ENCODE measurements at regions not wholly inside any gene's neighbourhood (a gene's known extent, or its start where the extent isn't known, plus 50 kb on each side); places are given as distances from the start of the nearest gene placed in this dataset.

DNA sequence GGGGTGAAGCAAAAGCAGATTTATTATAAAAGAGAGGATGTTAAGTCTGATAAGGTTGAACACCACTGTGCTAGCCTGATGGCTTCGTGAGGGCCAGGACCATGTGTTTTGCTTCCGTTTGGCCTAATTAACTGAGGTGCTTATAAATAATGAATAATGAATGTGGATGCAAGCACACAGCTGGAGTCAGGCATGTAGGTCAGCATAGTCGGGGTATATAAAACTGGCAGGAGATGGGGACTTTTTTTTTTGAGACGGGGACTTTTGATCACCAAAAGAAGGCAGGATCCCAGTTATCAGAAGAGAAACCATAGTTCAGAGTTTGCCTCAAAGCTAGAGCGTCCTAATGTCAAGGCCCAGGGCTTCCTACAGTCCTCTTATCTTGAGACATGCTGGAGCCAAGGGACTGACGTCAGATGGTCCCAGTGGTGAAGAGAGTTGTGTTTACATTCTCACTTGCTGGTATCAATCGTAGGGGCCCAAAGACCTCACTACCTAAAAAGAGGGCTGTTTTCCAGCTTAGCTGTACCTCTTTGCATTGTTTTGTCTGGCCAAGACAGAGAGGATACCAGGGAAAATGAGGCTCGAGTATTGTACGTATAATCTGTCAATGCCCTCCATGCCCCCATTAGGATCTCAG lies 50.4 kb downstream of the RTL9 start:
- no peak for DNase-seq

DNA sequence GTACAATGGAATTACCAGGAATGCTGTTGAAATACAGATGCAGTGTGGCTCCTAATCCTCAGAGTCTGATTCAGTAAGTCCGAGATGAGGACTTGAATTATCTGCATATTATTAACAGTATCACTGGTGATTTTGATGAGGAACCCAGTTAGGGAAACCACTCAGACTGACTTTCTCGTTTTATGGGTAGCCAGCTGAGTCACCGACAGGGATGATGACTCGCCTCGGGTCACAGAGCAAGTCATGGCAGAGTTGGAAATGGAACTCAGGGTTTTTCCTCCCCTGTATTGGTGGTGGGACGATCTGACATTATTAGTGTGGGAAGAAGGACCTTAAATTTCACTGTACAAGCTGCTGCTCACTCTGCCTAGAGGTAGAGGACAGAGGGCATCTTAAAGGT lies 51.3 kb downstream of the RTL9 start:
- no peak for DNase-seq

DNA sequence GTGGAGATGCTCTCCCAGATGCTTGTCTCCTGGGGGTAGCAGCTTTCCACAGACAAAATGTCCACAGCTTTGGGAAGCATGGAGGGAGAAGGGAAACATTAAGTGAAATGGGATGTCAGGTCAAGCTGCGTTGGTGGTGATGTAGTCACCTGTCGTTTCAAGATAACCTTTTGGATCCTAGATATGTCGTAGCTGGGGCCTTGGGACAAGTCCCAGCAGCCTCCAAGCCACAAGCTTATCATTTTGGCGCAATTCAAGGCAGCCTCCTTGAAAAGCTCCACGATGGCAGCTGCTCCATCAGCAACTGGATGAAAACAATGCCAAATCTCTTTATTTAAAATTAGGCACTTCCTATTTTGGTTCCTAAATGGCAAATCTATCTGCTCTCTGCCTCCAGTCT lies 52.0 kb downstream of the RTL9 start:
- DNase-seq: no peak

DNA sequence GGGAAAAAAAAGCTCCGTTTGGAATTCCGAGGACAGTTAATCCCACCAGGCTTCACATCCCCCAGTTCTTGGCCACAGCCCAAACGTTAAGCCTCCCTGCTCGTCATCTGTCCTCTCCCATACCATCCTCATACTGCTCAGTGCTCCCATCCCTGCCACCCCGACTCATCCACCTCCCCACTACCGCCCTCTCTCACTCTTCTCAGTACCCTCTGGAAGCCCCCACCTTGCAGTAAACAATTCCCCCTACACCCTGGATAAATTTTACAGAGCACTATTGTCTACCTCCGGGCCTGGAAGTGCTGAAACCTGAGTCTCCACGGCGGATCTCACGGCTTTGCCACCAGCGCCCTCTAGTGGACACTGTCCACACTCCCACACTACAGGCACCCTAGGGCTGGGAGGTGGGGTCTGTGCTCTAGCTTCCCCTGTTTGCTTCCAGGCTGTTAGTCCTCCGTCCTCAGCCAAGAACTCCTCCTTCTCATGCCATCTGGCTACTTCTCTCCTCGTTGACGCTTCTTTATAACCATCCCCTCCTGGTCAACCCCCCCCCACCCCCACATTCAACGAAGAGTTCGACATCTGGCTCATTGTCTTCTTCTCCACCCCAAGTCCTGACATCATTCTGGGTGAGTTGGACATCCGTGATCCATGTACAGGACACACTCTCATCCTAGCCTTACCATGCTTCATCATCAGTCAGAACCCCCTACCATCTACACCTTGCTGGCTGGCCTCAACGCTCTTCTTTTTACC lies 54.5 kb downstream of the RTL9 start:
- peak; percentile 85 for DNase-seq

DNA sequence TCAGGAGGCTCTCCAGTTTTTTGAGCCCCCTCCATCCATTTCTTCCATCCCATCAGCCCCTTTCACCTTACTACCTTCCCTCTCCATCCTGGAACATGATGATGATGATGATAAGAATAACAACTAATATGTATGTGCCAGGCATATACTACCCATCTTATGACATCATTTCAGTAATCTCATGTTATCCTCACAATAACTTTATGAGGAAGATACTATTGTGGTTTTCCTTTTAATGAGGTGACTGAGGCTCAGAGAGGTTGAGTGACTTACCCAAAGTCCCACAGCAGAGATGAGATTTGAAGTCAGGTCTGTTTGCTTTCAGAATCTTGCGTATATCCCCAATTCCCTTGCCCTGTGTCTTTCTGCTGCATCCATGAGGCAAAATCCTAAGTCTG lies 55.1 kb downstream of the RTL9 start:
- no peak for DNase-seq

DNA sequence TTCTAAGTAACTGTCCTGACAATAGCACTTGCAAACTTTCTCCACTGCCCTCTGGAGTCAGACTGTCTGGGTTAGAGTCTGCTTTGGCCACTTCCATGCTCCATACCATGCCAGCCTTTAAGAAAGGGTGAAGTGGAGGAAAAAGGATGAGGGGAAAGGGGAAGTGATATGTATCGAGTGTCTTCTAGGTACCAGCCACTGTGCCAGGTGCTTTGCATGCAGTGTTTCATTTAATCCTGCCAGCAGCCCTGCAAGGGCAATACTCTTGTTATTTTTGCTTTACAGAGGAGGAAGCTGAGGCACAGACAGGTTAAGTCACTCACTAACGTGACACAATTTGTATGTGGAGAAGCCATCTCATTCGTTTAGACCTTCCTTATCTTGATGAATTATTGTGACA lies 55.6 kb downstream of the RTL9 start:
- DNase-seq: no peak

DNA sequence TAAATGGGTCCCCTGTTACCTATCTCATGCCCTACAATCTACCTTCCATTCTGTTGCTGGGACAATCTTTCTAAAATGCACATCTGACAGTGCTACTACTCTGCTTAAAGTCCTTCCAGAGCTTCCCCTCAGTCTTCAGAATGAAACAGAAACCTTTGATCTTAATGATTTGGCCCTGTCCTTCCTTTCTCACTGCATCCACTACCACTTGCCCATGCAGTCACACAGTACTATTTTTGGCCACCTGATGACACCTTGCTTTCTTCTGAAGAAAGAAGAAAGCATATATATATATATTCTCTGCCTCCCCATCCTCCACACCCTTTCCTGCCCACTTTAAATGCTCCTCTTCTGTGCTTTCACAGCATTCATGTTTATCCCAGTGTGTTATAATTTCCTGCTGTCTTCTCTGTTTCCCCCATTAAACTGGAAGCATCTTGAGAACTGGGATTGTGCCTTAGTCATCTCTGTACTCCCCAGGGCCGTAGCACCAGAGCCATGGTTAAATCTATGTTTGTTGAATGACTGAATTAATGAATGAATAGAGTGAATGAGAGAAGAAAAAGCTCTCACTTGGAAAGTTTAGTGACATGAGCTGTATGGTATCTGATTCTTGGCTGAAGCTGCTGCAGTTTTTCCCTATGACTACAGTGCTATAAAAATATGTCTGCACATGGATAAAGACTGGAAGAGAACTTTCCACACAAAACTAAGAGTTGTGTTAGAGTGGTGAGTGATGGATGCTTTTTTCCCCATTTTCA lies 56.2 kb downstream of the RTL9 start:
- DNase-seq: peak; percentile 48

DNA sequence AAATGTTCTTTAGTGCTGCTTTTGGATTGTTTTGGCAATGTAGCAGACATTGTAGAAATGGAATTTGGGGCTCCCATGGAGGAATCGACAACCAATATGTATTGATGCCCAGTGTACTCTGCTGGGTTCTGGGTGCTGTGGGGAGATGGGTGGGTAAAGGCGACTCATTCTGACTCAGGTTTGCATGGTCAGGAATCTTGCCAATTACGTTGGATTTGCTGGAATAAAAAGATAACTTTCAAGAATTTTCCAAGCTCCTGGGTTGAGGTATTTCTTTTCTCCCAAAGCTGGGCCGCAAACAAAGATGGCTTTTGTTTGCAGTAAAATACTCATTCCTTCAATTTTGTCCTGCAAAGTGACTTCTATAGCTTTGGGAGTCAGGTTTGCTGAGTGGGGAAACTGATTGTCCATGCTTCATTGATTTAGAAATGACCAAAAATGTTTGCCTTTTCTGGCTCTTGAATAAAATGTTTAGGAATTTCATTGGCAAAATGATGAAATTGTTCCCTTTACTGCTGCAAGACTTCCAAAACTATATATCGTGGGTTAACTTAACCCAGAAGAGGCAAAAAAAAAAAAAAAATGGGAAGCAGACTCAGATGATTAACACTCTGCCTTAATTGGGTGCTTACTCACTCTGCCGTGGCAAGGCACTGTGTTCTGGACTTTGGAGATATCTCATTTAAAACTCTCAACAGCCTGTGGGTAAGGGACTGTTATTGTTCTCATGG lies 57.0 kb downstream of the RTL9 start:
- no peak for DNase-seq

DNA sequence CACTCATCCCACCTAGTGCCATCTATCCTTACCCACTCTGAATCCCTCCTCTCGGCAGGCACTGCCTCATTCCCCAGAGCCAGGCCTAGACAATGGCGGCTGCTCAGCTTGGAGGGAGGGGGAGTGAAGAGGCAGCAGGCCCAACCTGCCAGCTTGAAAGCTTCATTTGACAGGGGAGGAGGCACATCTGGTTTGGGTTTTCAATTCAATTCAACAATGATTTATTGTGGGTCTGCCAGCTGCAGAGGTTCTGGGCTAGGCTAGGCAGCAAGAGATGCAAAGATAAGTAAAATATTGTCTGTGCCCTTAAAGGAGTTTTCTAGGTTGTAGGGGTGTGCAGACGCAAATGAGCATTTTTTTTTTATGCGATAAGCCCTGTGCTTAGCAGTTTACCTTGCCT lies 58.5 kb downstream of the RTL9 start:
- no peak for DNase-seq

DNA sequence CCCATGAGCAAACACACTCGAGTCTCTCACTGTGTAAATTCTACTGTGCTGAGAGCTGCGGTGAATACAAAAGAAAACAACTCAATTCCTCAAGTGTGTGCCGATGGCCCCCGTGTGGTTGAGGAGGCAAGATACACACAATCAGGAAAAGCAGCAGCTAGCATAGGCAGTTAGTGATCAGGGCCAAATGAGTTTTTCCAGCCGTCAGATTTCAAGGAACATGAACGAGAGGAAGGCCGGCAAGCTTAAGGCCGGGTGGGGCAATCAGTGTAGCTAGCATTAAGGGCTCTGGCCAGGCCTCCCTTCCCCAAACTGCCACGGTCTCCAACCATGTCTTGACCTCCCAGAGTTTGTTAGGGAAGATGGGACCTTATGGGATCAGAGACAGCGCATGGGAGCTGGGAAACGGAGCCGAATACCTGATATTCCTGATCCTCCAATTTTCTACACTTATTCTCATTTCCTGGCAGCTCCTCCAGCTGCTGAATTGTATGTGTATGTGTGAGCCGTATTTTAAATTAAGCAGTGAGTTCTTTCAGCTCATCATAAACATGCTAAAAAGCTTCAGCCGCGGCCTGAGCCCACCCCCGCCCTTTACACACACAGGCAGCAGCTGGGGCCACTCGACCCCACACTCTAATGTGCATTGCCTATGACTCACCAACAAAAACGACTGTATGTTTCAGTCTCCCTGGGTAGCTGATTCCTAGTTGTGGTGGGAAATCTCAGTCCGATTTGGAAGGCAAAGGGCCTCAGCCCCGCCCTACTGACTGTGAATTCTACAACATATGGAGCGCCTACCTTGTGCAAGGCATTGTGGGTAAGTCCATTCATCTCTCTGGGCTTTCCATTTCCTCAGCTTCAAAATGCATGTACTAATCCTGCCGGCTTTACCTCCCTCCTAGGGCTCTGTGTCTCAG lies 59.9 kb downstream of the RTL9 start:
- DNase-seq: peak; percentile 65

DNA sequence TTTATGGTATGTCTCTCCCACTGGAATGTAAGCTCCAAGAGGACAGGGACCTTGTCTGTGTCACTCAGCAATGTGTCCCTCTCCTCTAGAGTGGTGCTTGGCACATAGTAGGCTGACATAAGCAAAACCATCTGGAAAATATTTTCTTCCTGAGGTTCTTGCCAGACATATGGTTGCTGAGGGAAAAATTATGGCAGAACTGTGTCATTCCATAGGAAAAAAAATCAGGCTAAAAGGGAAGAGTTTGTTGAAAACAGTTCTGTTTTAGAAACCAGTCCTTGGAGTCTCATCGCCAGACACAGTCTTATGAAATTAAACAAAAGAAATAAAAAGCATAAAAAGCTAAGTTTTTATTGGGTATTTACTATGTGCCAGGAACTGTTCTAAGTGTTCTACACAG lies 60.9 kb downstream of the RTL9 start:
- DNase-seq: peak; percentile 49

DNA sequence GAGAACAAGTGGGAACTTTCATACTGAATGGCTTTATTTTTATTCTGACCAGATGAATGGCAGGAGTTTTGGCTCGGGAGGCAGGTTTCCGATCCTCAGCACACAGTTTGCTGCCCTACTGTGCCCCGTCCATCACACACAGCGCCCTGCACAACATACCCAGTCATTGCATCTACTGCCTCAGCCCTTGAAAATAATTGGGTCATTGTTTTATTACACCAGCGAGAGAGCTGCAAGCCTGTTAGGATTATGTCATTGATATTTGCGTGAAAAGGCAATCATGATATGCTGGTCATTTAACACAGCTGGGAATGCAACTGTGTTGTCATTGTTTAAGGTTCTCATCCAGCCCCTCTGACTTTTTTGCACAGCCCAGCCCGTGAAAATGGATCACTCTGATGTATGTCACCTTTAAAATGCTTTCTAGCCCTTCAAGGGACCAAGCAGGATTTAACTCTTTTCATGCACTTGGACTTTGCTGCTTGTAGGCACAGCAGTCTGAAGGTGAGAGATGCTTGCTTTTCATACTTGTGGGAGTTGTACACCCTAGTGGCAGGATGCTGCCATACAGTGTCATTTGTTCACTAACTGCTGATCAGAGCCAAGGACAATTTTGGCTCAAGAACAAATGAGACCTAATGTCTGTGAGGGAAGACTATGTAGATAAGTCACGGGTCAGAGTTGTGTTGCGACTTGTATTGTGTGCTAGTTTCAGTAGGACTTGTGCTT lies 62.3 kb downstream of the RTL9 start:
- DNase-seq: no peak

DNA sequence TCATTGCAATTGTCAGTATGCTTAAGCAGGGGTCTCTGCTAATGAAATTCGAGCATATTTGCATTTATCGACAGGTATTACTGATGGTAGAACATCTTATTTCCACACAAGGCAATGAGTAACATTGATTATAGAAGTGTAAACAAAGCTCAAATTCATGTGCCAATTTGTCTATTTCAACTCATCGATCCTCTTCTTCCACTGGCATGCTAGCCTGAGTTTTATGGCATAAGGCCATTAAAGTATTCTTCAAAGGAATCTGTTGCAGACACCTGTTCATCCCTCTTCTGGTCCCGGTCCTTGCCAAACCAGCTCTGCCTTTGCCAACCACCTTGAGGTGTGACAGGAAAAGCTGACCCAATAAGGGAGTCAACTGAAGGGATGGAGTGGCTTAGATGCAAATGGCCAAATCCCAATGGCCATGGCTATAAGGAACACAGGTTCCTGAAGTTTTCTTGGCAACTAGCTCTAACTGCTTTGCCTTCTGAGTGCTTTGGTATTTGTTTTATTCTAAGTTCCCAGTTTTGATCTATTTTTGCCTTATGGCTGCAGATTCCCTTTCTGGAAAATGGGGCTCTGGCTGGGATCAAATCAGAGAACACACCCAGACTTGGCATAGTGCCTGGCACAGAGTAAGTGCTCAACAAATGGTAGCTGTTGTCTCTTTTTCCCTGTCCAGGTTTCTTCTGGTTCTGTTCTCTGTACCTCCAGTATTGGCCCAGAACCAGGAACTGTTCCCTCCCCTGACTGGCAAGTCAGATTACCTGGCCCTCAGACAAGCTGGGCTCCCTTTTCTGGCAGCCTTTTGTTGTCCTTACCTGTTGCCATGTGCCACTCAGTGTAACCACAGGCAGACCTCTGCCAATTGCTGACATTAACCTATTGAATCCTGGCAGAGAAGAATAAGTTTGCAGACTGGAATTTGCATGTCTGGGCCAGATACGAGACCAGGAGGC lies 63.1 kb downstream of the RTL9 start:
- no peak for DNase-seq

DNA sequence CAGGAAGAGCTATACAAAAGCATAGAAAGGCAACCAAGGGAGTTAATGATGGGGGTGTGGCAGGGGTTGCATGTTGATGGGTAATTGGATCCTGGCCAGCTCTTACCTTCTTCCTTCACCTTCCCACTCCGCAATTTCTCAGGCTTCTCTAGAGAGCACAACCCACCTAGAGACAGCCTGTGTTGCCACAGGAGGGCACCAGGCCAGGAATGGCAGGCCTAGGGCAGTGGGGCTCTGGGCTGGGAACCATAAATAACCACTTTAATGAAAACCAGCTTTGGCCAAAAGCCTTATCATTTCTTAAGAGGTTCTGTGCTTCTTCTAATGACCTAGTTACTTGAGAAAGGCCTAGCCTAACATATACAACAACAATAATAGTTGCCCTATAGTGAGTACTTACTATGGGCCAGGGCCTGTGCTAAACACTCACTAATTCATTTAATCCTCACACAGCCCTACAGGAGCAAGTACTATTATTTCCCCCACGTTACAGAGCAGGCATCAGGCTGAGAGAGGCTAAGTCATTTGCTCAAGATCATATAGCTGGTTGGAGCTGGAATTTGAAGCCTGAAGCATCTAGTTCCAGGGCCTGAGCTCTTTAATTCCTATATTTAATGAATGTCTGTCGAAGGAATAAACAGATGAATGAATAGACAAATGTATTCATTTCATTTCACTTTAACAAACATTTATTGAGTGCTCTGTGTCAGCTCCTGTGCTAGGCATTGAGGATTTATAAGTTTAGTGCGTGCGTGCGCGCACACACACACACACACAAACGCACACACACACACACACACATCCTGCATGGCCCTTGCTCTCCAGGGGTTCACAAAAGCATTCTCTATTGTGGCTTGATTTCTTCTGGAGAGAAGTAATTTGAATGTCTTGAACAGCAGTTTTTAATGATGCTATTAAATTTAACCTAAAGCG lies 66.8 kb downstream of the RTL9 start:
- no peak for DNase-seq

DNA sequence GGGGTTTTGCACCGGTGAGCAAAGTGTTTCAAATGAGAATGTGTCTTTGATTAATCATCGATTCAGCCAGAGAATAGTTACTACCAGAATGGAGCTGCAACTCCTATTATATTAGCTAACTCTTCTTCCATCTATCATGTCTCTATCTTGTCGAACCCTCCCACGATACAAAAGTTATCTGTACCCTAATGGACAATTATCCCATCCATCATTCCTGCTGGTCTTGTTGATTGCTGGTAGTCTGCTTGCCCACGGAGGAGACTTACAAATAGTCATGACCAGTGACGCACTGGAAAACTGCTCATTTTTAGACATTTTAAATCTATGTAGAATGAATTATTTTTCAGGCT lies 67.5 kb downstream of the RTL9 start:
- DNase-seq: no peak

DNA sequence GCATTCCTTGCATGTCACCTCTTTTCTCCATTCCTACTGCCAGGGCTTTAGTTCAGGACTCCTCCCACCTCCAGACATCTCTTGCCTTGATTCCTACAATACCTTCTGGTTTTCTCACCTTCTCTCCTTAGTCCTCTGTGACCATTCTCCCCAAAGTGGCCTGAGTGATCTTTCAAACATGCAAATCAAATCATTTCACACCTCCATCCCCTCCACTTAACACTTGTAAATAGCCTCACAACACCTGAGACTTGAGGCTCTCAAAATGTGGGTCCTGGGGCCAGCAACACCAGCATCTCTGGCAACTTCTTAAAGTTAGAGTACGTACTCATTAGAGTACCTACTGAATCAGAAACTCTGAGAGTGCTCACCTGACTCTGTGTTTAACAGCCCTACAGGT lies 68.4 kb downstream of the RTL9 start:
- no peak for DNase-seq

DNA sequence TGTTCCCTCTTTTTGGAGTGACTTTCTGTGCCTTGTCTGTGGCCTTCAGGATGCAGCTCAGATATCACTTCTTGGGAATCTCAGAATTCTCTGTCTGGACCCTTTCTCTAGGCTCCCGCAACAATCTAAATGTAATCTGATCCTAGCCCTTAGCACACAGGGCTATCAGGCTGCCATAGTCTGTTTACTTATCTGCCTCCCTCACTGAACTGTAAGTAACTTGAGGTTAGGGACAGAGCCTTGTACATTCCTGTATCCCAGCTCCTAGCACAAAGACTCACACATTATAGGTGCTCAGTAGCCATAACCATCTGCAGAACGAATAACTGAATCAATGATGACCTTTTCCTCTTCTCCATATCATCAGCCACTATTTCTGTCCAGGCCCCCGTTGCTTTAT lies 69.5 kb downstream of the RTL9 start:
- no peak for DNase-seq
